ENCODE measurements at regions not wholly inside any gene's neighbourhood (a gene's known extent, or its start where the extent isn't known, plus 50 kb on each side); places are given as distances from the start of the nearest gene placed in this dataset.
A peak's percentile ranks its signal among the peaks of the same experiment; 100 is the strongest.

GRCh38 chr12:69069479-69069878, 136.5 kb upstream of the CPM start:
- DNase-seq (ENCODE audit: extremely low read depth, insufficient read length): no peak

GRCh38 chr12:69070319-69071090, 137.5 kb upstream of the CPM start:
- no peak for DNase-seq (ENCODE audit: extremely low read depth, insufficient read length)
- H3K36me3 ChIP-seq (ENCODE audit: control insufficient read depth, insufficient read depth, low read length): no peaks in the 10 kb centered on the region
- TF ChIP-seq CTCF (IDR thresholded peaks at IDR 0.05; ENCODE audit: insufficient read depth, low read length, poor library complexity, severe bottlenecking): peak; percentile 95

More at GRCh38 chr12:69069479-69069878, 136.5 kb upstream of the CPM start:
- no peaks in the 10 kb centered on the region for H3K36me3 ChIP-seq (ENCODE audit: control insufficient read depth, insufficient read depth, low read length)
- no peak for TF ChIP-seq CTCF (IDR thresholded peaks at IDR 0.05; ENCODE audit: insufficient read depth, low read length, poor library complexity, severe bottlenecking)
- no peaks in the 10 kb centered on the region for H3K27me3 ChIP-seq (replicated peaks; ENCODE audit: control insufficient read depth, insufficient read depth, low read length)
- H3K4me3 ChIP-seq (replicated peaks; ENCODE audit: low read depth, low read length): no peak overlapping the region

GRCh38 chr12:69071091-69071370, 138.1 kb upstream of the CPM start:
- TF ChIP-seq CTCF (IDR thresholded peaks at IDR 0.05; ENCODE audit: insufficient read depth, low read length, poor library complexity, severe bottlenecking): no peak
- Histone ChIP-seq H3K36me3 (ENCODE audit: control insufficient read depth, insufficient read depth, low read length) (no peaks in the 10 kb centered on the region), H3K4me3 (replicated peaks; ENCODE audit: low read depth, low read length) (no peak overlapping the region), H3K27me3 (replicated peaks; ENCODE audit: control insufficient read depth, insufficient read depth, low read length) (no peaks in the 10 kb centered on the region)
- DNase-seq (ENCODE audit: extremely low read depth, insufficient read length): no peak

More at GRCh38 chr12:69070319-69071090, 137.5 kb upstream of the CPM start:
- no peaks in the 10 kb centered on the region for H3K27me3 ChIP-seq (replicated peaks; ENCODE audit: control insufficient read depth, insufficient read depth, low read length)
- H3K4me3 ChIP-seq (replicated peaks; ENCODE audit: low read depth, low read length): no peak overlapping the region

- Histone ChIP-seq H3K36me3 (ENCODE audit: control insufficient read depth, insufficient read depth, low read length) (no peaks in the 10 kb centered on the region), H3K4me3 (replicated peaks; ENCODE audit: low read depth, low read length) (no peak overlapping the region), H3K27me3 (replicated peaks; ENCODE audit: control insufficient read depth, insufficient read depth, low read length) (no peaks in the 10 kb centered on the region)
- no peak for DNase-seq (ENCODE audit: extremely low read depth, insufficient read length)
- TF ChIP-seq CTCF (IDR thresholded peaks at IDR 0.05; ENCODE audit: insufficient read depth, low read length, poor library complexity, severe bottlenecking): no peak
Observed at GRCh38 chr12:69073035-69073434, 140.1 kb upstream of the CPM start.

GRCh38 chr12:69074556-69075349, 141.8 kb upstream of the CPM start:
- no peak for DNase-seq (ENCODE audit: extremely low read depth, insufficient read length)
- TF ChIP-seq CTCF (IDR thresholded peaks at IDR 0.05; ENCODE audit: insufficient read depth, low read length, poor library complexity, severe bottlenecking): no peak
- no peaks in the 10 kb centered on the region for H3K27me3 ChIP-seq (replicated peaks; ENCODE audit: control insufficient read depth, insufficient read depth, low read length)

More at GRCh38 chr12:69074556-69075349, 141.8 kb upstream of the CPM start:
- Histone ChIP-seq H3K36me3 (ENCODE audit: control insufficient read depth, insufficient read depth, low read length) (no peaks in the 10 kb centered on the region), H3K4me3 (replicated peaks; ENCODE audit: low read depth, low read length) (no peak overlapping the region)
